GM19463 (cell line): ENCODE measurements at regions not wholly inside any gene's neighbourhood (a gene's known extent, or its start where the extent isn't known, plus 50 kb on each side); places are given as distances from the start of the nearest gene placed in this dataset.
"Not testable (repeated sequence)": the region's sequence is repeated elsewhere in the genome, so short reads cannot be mapped to it uniquely, and the experiment has no call there.

Source experiments
- ATAC-seq: cut with Tn5 transposase; IDR thresholded peaks from one replicate; pipeline ENCODE4 v1.9.1; 2021; ENCODE audit warnings: mild to moderate bottlenecking, moderate library complexity; ENCODE audit not compliant: unreplicated experiment

- ATAC-seq: peak; percentile 94
These were observed 291.7 kb upstream of the KYNU start for GRCh38 chr2:142585785-142586184.

GRCh38 chr2:142582317-142582716 is 295.1 kb upstream of the KYNU start:
- no peak for ATAC-seq

GRCh38 chr2:142581491-142581890 is 296.0 kb upstream of the KYNU start:
- ATAC-seq: no peak

- no peak for ATAC-seq
These were observed 296.8 kb upstream of the KYNU start for GRCh38 chr2:142580691-142581090.

GRCh38 chr2:142575561-142575960 is 301.9 kb upstream of the KYNU start:
- no peak for ATAC-seq

GRCh38 chr2:142574388-142574787 is 303.1 kb upstream of the KYNU start:
- no peak for ATAC-seq

GRCh38 chr2:142572346-142573132 is 304.9 kb upstream of the KYNU start:
- no peak for ATAC-seq

- ATAC-seq: no peak
These were observed 305.5 kb upstream of the KYNU start for GRCh38 chr2:142571934-142572333.

- no peak for ATAC-seq
These were observed 314.6 kb upstream of the KYNU start for GRCh38 chr2:142562900-142563299.

GRCh38 chr2:142561656-142562055 is 315.8 kb upstream of the KYNU start:
- no peak for ATAC-seq

GRCh38 chr2:142557391-142557790 is 320.1 kb upstream of the KYNU start:
- no peak for ATAC-seq

- ATAC-seq: not testable (repeated sequence)
These were observed 331.5 kb upstream of the KYNU start for GRCh38 chr2:142545999-142546398.

- ATAC-seq: no peak
These were observed 332.4 kb upstream of the KYNU start for GRCh38 chr2:142545036-142545435.

GRCh38 chr2:142544173-142544572 is 333.3 kb upstream of the KYNU start:
- ATAC-seq: no peak

- no peak for ATAC-seq
These were observed 335.0 kb upstream of the KYNU start for GRCh38 chr2:142542431-142542910.

GRCh38 chr2:142536966-142537365 is 340.5 kb upstream of the KYNU start:
- ATAC-seq: no peak

- no peak for ATAC-seq
These were observed 341.0 kb upstream of the KYNU start for GRCh38 chr2:142536492-142536891.

- no peak for ATAC-seq
These were observed 342.2 kb upstream of the KYNU start for GRCh38 chr2:142535311-142535710.

- ATAC-seq: no peak
These were observed 344.3 kb upstream of the KYNU start for GRCh38 chr2:142533177-142533576.

GRCh38 chr2:142531377-142531776 is 346.1 kb upstream of the KYNU start:
- ATAC-seq: no peak

- no peak for ATAC-seq
These were observed 351.7 kb upstream of the KYNU start for GRCh38 chr2:142525720-142526119.

GRCh38 chr2:142521492-142521891 is 356.0 kb upstream of the KYNU start:
- no peak for ATAC-seq

- no peak for ATAC-seq
These were observed 362.0 kb upstream of the KYNU start for GRCh38 chr2:142515493-142515892.
